ENCODE measurements at regions not wholly inside any gene's neighbourhood (a gene's known extent, or its start where the extent isn't known, plus 50 kb on each side); places are given as distances from the start of the nearest gene placed in this dataset.

DNA sequence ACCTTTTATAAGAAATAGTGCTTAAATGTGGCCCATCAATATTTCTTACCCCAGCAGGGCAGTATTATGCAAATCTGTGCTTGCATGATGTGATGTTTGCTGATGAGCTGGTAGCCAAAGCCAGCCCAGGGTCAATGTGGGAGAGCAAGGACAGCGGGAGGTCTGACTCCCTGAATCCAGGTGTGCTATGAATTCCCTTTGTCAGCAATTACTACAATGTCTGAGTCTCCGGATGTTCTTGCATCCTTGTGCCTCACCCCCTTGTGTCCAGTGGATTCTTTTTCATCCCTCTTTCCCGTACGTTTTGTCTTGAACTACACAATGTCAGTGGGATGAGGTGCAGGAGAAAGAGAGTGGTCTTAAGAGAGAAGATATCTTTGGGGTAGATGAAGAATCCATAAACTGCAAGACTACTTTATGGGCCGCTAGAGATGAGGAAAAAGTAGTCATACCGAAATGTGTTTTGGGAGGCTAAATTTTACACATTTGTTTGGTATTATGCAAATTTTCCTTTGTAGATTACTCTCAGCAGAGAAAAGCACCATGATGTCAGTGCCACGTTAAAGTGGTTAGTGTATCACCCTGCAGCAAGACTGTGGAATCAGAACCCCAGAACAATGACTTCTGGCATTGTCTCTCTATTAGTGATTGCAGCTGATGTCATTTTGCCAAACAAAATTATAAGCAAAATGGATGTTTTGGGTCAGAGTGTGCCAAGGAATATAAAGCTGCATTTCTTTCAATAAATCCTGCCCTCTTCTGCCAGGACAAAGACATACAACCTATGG, 53.5 kb upstream of the TSHZ3 start:
- DNase-seq (ENCODE audit: low read depth) = no peak

DNA sequence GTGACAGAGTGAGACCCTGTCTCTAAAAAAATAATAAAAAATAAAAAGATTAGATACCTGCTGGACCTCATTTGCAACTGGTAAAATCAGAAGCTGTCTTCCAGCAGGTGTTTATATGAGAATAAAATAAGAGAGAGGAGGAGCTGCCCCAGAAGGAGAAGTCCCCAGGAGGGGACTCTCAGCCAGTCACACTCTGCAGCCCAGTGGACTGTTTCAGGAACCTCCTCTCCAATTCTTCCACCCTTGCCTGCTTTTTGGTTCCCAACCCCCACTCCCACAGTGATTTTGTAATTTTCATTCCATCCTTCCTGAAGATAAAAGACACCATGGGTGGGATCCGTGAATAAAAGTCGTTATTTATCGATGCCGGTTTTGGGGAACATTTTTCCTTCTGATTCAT, 56.9 kb upstream of the TSHZ3 start:
- no peak for DNase-seq (ENCODE audit: low read depth)

- DNase-seq (ENCODE audit: low read depth) = no peak
Measured at GRCh38 chr19:31408460-31409124, 59.4 kb upstream of the TSHZ3 start.

- no peak for DNase-seq (ENCODE audit: low read depth)
Measured at GRCh38 chr19:31413353-31413752, 64.1 kb upstream of the TSHZ3 start.

GRCh38 chr19:31415322-31415721, 66.1 kb upstream of the TSHZ3 start:
- DNase-seq (ENCODE audit: low read depth) = no peak

DNA sequence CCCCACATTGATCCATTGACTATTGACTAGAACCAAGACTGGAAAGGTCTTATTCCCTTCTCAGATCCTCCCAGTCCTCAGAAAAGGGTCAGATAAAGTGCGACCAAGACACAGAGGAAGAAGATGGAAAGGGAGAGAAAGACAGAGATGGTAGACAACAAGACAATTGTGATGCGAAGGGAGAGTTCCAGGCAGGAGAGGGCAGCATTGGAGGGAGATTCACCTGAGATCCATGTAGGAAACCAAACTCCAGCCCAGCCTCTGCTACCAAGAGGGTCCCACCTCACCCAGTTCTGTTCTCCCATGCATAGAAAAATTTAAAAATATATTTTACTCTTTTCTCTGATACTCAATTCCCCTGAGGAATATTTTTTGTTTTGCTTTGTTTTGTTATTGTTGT, 67.3 kb upstream of the TSHZ3 start:
- DNase-seq (ENCODE audit: low read depth) = no peak

DNA sequence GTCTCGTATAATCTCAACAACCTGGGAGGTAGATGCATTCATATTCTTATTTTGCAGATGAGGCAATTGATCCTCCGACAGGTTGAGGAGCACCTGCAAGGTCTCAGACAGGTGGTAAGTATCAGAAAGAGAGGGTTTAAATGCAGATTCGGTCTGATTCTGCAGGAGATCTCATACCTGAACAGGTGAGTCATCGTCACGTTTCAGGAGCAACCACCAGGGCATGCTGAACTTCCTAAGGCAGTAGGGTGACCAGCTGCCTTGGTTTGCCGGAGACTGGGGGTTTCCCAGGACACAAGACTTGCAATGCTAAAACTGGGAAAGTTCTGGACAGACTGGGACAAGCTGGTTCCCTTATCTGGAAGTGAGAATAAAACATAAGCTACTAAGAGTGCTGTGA, 68.8 kb upstream of the TSHZ3 start:
- no peak for DNase-seq (ENCODE audit: low read depth)

- no peak for DNase-seq (ENCODE audit: low read depth)
Measured at GRCh38 chr19:31418692-31419430, 69.6 kb upstream of the TSHZ3 start.

DNA sequence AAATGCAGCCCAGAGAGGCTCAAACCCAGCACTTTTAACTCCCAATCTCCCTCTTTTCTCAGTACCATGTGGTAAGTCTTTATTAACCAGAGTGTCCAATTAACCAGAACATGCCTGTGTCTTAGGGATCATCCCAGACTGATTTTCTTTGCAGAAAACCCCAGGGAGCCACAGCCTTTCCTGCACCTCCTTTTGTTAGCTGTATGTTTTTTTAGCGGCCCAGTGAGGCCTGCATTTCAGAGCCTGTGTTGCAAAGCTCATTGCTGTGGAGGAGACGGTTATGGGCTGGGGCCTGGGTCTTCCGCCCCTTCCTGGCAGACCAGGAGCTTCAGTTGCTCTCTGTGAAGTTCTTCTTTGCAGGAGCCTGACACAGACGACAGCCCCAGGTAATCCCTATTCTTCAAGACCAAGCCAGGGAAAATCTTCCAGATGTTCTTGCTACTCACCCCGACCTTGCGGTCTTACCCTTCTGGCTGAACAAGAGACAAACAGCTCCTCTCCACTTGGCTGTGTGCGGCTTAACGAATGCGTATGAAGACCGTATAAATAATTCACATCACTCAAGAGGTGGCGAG, 70.7 kb upstream of the TSHZ3 start:
- no peak for DNase-seq (ENCODE audit: low read depth)

DNA sequence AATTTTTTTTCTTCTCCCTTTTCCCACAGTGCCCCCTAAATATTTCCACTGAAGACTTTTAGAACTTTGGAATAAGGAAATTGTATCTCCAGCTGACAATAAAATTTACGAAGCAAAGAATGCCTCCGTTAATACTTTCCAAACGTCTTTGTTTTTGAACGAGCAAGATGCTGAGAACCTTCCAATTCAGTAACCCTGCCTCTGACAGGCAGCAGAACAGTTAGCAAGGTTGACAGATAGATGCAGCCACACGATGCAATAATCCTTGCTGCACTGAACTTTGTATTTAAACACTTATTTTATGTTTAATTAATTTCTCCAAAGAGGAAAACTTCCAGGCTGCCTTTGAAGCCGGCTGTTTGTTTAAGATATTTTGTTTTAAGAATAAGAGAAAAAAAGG, 71.8 kb upstream of the TSHZ3 start:
- DNase-seq (ENCODE audit: low read depth) = no peak

DNA sequence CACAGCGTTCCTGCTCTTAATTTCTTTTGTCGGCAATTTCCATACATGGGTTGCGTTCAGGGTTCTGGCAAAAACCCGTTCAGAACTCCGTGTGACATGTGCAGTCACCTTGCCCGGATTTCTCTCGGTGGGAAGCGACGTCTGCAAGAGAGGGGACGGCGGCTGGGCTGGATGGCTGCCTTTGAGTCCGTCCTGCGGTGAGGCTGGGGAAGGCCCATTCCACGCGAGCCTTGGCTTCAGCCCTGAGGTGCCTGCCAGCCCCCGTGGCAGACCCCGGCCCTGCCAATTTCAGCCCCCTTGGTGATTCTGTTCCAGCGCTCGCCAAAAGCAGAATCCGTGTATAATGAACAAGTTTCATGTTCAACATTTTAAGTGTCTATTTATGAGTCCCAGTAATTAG, 72.6 kb upstream of the TSHZ3 start:
- DNase-seq (ENCODE audit: low read depth) = no peak

DNA sequence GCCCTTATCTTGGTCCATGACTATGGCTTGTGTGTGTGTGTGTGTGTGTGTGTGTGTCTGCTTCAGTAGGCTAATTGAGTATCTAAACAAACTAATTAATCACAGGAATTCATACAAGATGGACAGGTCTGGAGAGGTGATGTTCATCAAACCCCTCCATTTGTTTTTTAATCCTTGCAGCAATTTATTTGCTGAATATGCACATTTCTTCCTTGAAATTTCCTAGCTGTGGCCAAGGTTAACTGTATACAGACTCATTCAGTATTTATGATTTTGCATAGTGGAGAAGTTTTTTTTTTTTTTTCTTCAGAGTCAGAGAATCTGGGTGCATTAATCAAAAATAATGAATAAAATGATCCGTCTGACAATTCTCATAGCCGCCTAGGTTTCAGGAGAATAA, 74.7 kb upstream of the TSHZ3 start:
- no peak for DNase-seq (ENCODE audit: low read depth)

DNA sequence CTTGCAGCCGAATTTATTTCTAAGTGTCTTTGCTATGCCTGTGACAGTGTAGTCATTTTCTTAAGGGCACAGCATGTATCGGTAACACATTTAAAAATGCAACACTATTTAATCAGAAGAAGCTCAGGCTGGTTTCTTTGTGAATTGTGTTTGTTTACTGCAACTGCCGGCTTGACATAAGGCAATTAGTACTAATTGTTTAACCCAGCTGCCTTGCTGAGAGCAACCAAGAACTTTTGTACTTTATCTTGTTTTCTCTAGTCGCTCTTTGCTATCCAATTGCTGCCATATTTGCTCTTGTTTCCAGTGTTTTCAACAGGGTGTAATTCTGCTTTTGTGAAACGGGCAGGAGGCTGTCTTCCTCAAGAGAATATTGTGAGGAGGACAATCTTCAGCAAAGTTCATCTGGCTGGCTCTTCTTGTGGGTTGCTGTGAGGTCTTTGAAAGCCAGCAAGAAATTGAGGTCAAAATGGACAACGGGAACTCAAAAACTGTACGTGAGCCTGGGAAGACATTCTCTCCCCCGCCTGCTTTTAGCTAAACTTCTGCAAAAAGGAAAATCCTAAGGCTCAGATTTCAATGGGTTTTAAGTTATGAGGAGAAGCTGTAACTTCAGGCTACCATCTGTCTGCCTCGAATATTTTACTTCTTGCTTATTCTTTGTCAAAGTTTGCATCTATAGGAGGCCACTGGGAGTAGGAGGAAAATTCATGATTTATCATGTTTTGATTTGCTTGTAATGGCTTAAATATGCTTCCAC, 75.8 kb upstream of the TSHZ3 start:
- DNase-seq (ENCODE audit: low read depth) = no peak

DNA sequence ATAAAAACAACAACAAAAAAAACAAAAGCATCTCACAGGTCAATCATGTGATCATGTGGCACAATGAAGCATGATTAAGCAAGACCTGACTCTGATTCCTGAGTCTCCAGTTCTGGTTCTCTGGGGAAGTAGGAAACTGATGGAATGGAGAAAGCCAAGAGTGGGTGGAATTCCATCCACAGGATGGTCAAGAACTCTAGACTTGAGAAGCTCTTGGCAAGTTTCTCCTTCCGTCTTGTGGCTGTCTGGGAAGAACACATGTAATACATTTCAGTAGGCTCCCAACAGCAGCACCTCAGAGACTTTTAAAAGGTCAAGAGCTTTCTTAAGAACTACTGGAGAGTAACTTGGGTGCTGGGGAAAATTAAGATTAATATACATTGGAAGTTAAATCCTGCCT, 78.6 kb upstream of the TSHZ3 start:
- DNase-seq (ENCODE audit: low read depth) = no peak

DNA sequence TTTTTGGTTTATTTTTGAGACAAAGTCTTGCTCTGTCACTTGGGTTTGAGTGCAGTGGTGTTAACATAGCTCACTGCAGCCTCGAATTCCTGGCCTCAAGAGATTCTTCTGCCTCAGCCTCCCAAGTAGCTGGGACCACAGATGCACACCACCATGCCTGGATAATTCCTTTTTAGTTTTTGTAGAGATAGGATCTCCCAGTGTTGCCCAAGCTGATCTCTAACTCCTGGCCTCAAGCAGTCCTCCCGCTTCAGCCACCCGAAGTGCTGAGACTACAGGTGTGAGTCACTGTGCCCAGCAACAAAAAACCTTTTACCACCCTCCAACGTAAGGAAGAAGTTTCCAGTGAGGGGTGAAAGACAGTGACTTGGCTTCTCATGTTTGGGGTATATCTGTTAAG, 81.1 kb upstream of the TSHZ3 start:
- no peak for DNase-seq (ENCODE audit: low read depth)

DNA sequence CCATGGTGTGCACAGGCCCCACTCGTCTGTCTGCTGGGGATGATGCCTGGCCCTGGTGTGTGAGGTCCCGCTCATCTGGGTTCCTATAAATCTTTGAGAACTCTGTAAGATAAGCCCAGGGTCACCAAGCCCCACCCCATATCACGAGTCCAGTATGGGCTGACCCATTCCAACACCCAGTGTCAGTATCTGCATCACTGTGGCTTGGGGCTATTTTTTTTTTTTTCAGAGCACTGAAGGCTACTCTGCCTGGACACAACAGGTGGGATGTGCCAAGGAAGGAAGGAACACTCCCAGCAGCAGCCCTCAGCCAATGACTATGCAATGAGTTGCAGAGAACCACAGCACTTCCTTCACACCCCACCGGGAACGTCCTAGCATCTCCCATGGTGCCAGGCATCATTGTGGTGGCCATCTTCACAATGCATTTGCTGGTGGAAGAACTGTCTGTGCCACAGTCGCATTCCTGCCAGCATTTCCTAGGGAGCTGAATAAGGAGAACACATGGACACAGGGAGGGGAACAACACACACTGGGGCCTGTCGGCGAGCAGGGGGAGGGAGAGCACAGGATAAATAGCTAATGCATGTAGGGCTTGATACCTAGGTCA, 83.1 kb upstream of the TSHZ3 start:
- DNase-seq (ENCODE audit: low read depth) = no peak

- DNase-seq (ENCODE audit: low read depth) = no peak
Measured at GRCh38 chr19:31436121-31436776, 87.0 kb upstream of the TSHZ3 start.

DNA sequence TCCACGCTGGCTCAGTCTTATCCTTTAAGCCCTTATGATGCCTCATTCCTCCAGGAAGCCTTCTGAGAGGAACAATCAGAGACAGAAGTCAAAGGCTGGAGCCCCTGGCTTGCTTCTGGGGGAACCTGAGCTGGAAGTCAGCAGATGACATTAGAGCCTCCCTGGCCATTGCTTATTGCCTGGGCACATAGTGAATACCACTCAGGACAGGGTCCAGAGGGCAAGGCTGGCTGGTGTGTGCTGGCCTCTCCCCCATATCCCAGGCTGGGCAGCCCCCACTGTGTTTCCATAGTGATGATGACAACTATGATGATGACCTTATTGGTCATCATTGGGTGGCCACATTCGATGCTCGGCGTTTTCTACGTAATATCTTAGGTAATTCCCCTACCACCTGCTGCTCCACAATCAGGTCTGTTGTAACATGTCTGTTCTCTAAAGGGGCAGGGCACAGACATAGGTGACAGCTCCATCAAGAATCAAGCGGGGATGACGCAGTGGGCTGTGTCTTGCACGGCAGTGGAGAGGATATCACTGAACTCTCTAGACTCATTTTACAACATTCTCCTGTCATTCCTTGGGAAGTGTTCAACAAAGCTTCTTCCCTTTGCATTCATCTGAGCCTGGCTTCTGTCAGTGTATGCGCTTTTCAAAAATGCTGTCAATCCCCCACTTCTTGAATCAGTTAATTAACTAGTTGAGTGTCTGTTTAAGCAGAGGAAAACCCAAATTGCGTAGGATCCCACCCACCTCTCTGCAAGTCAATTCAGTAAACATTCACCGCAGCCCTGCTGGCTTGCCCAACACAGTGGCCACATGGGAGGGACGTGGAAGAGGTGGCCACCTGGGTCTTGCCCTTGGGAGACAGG, 89.4 kb upstream of the TSHZ3 start:
- no peak for DNase-seq (ENCODE audit: low read depth)

GRCh38 chr19:31439270-31439573, 90.0 kb upstream of the TSHZ3 start:
- DNase-seq (ENCODE audit: low read depth) = no peak

DNA sequence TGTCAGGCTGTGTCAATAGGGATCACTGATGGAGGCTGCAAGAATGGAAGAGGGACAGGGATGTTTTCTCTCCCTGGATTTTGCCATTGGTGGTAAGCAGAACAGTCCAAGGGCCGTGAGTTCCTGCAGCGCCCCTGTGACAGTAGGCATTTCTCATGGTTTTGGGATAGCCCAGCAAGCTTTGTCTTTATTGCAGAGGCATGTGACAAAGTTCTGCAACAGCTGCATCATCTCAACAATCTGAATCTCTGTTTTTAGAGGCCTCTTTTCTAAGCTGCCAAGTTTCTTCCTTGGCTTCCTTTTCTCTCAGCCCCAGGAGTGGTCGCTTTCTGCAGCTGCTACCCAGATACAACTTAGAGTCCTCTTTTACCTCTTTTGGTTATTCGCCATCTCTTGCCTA, 95.7 kb upstream of the TSHZ3 start:
- DNase-seq (ENCODE audit: low read depth) = no peak
